GM19395 (cell line): ENCODE measurements at regions not wholly inside any gene's neighbourhood (a gene's known extent, or its start where the extent isn't known, plus 50 kb on each side); places are given as distances from the start of the nearest gene placed in this dataset.
"Not testable (repeated sequence)": the region's sequence is repeated elsewhere in the genome, so short reads cannot be mapped to it uniquely, and the experiment has no call there.

Source experiments
- ATAC-seq: cut with Tn5 transposase; IDR thresholded peaks from one replicate; pipeline ENCODE4 v1.9.1; 2021; ENCODE audit warnings: mild to moderate bottlenecking, moderate library complexity; ENCODE audit not compliant: unreplicated experiment

GRCh38 chr7:45259966-45260646 lies 102.5 kb downstream of the RAMP3 start:
- peak; percentile 79 for ATAC-seq

- ATAC-seq = no peak
Measured at GRCh38 chr7:45267262-45267661, 109.7 kb downstream of the RAMP3 start.

- no peak for ATAC-seq
Measured at GRCh38 chr7:45268013-45268412, 110.4 kb downstream of the RAMP3 start.

GRCh38 chr7:45269192-45269591 lies 111.6 kb downstream of the RAMP3 start:
- no peak for ATAC-seq

GRCh38 chr7:45278763-45279398 lies 121.3 kb downstream of the RAMP3 start:
- no peak for ATAC-seq

GRCh38 chr7:45289611-45290010 lies 132.0 kb downstream of the RAMP3 start:
- ATAC-seq = not testable (repeated sequence)

GRCh38 chr7:45290880-45291279 lies 133.3 kb downstream of the RAMP3 start:
- no peak for ATAC-seq

GRCh38 chr7:45292481-45292880 lies 134.9 kb downstream of the RAMP3 start:
- ATAC-seq = no peak

- ATAC-seq = no peak
Measured at GRCh38 chr7:45293295-45293942, 135.8 kb downstream of the RAMP3 start.

- ATAC-seq = no peak
Measured at GRCh38 chr7:45294559-45294958, 137.0 kb downstream of the RAMP3 start.

GRCh38 chr7:45295222-45295621 lies 137.6 kb downstream of the RAMP3 start:
- no peak for ATAC-seq

- ATAC-seq = no peak
Measured at GRCh38 chr7:45296748-45297147, 139.2 kb downstream of the RAMP3 start.

- no peak for ATAC-seq
Measured at GRCh38 chr7:45306752-45307305, 149.2 kb downstream of the RAMP3 start.

GRCh38 chr7:45311597-45311996 lies 154.0 kb downstream of the RAMP3 start:
- ATAC-seq = no peak

- ATAC-seq = not testable (repeated sequence)
Measured at GRCh38 chr7:45315512-45315911, 157.9 kb downstream of the RAMP3 start.

GRCh38 chr7:45324683-45325237 lies 167.2 kb downstream of the RAMP3 start:
- ATAC-seq = no peak

GRCh38 chr7:45325378-45325777 lies 167.8 kb downstream of the RAMP3 start:
- ATAC-seq = no peak

- no peak for ATAC-seq
Measured at GRCh38 chr7:45328403-45328981, 170.9 kb downstream of the RAMP3 start.

GRCh38 chr7:45331563-45331962 lies 174.0 kb downstream of the RAMP3 start:
- ATAC-seq = no peak

GRCh38 chr7:45335024-45335423 lies 177.4 kb downstream of the RAMP3 start:
- ATAC-seq = not testable (repeated sequence)

- ATAC-seq = no peak
Measured at GRCh38 chr7:45342236-45342635, 184.6 kb downstream of the RAMP3 start.
